Left ventricle myocardium superior (tissue), 1 donor: ENCODE measurements at regions not wholly inside any gene's neighbourhood (a gene's known extent, or its start where the extent isn't known, plus 50 kb on each side); places are given as distances from the start of the nearest gene placed in this dataset.
"Not testable (repeated sequence)": the region's sequence is repeated elsewhere in the genome, so short reads cannot be mapped to it uniquely, and the experiment has no call there.

Experiments
- ATAC-seq: fragments of 200-7000 bp; cut with Tn5 transposase; one replicate; pipeline ENCODE4 v1.9.1; 2020; ENCODE audit warnings: mild to moderate bottlenecking, moderate library complexity
- DNase-seq: peaks from one replicate; pipeline ENCODE4 v3.0.0-alpha.2; 2020
- intact Hi-C: fragments of 100-400 bp; cut with micrococcal nuclease; formaldehyde crosslinking; loops from one replicate; pipeline ENCODE4 v1.11.0; 2022
- donor health status: DM: no; HTN: yes; CAD: no; lungs with severe emphysema.

- DNase-seq (no peak), ATAC-seq (no peak)
- intact Hi-C loops: loop anchor here (10.0 kb wide), 1 partner anchor 1226 kb away; no protein-coding TSS in a partner anchor
Observed at GRCh38 chr9:82110881-82111280, 122.3 kb downstream of the SPATA31D1 start.

- no peak for ATAC-seq
- intact Hi-C loops: loop anchor here (10.0 kb wide), 1 partner anchor 1231 kb away; no protein-coding TSS in a partner anchor
- DNase-seq: no peak
Observed at GRCh38 chr9:82115331-82115730, 126.8 kb downstream of the SPATA31D1 start.

GRCh38 chr9:82115900-82116299 is 127.3 kb downstream of the SPATA31D1 start:
- no peak for DNase-seq
- intact Hi-C loops: loop anchor here (10.0 kb wide), 1 partner anchor 1231 kb away; no protein-coding TSS in a partner anchor
- ATAC-seq: no peak

GRCh38 chr9:82116556-82116955 is 128.0 kb downstream of the SPATA31D1 start:
- intact Hi-C loops: loop anchor here (10.0 kb wide), 1 partner anchor 1232 kb away; no protein-coding TSS in a partner anchor
- no peak for DNase-seq
- ATAC-seq: peak; percentile 53

- DNase-seq: no peak
- ATAC-seq: peak; percentile 81
- intact Hi-C loops: loop anchor here (10.0 kb wide), 1 partner anchor 1232 kb away; no protein-coding TSS in a partner anchor
Observed at GRCh38 chr9:82117026-82117811, 128.6 kb downstream of the SPATA31D1 start.

- intact Hi-C loops: no loop called here
- ATAC-seq: no peak
- no peak for DNase-seq
Observed at GRCh38 chr9:82122731-82123130, 134.2 kb downstream of the SPATA31D1 start.

- DNase-seq: no peak
- intact Hi-C loops: no loop called here
- ATAC-seq: no peak
Observed at GRCh38 chr9:82124090-82124489, 135.5 kb downstream of the SPATA31D1 start.

GRCh38 chr9:82126256-82126655 is 137.7 kb downstream of the SPATA31D1 start:
- intact Hi-C loops: no loop called here
- no peak for ATAC-seq
- no peak for DNase-seq

GRCh38 chr9:82127465-82127864 is 138.9 kb downstream of the SPATA31D1 start:
- intact Hi-C loops: no loop called here
- DNase-seq (no peak), ATAC-seq (no peak)

- no peak for ATAC-seq
- intact Hi-C loops: no loop called here
Observed at GRCh38 chr9:82128011-82128696, 139.6 kb downstream of the SPATA31D1 start.

GRCh38 chr9:82129708-82130107 is 141.1 kb downstream of the SPATA31D1 start:
- no peak for DNase-seq
- ATAC-seq: no peak
- intact Hi-C loops: no loop called here

More at GRCh38 chr9:82128011-82128696, 139.6 kb downstream of the SPATA31D1 start:
- peak; percentile 16 for DNase-seq

GRCh38 chr9:82130331-82131042 is 141.9 kb downstream of the SPATA31D1 start:
- no peak for DNase-seq
- intact Hi-C loops: no loop called here
- no peak for ATAC-seq

- intact Hi-C loops: no loop called here
Observed at GRCh38 chr9:82131072-82131471, 142.5 kb downstream of the SPATA31D1 start.

GRCh38 chr9:82132024-82132423 is 143.5 kb downstream of the SPATA31D1 start:
- intact Hi-C loops: no loop called here
- ATAC-seq (no peak), DNase-seq (no peak)

More at GRCh38 chr9:82131072-82131471, 142.5 kb downstream of the SPATA31D1 start:
- no peak for DNase-seq
- no peak for ATAC-seq

GRCh38 chr9:82134010-82134409 is 145.4 kb downstream of the SPATA31D1 start:
- ATAC-seq (no peak), DNase-seq (no peak)
- intact Hi-C loops: no loop called here

GRCh38 chr9:82135106-82135505 is 146.5 kb downstream of the SPATA31D1 start:
- ATAC-seq: no peak
- intact Hi-C loops: no loop called here
- DNase-seq: no peak

GRCh38 chr9:82138081-82138480 is 149.5 kb downstream of the SPATA31D1 start:
- ATAC-seq, DNase-seq, intact Hi-C loops: not testable (repeated sequence)

- DNase-seq: no peak
- intact Hi-C loops: no loop called here
- no peak for ATAC-seq
Observed at GRCh38 chr9:82140471-82140870, 151.9 kb downstream of the SPATA31D1 start.

- DNase-seq (no peak), ATAC-seq (no peak)
- intact Hi-C loops: no loop called here
Observed at GRCh38 chr9:82144803-82145202, 156.2 kb downstream of the SPATA31D1 start.

GRCh38 chr9:82146677-82147076 is 158.1 kb downstream of the SPATA31D1 start:
- DNase-seq: no peak
- no peak for ATAC-seq
- intact Hi-C loops: no loop called here
